GM12865 (cell line): ENCODE measurements at regions not wholly inside any gene's neighbourhood (a gene's known extent, or its start where the extent isn't known, plus 50 kb on each side); places are given as distances from the start of the nearest gene placed in this dataset.

Experiments
- DNase-seq: peaks from one replicate; pipeline ENCODE4 v3.0.0; 2010; ENCODE audit warnings: low read depth
- H3K4me3 ChIP-seq: 2 replicates; pipeline ENCODE4 v1.5.1; 2011; ENCODE audit warnings: mild to moderate bottlenecking, low read depth, low read length, control low read depth
- TF ChIP-seq, protein P1 (sequence below): IDR thresholded peaks from 2 replicates; pipeline ENCODE4 v1.5.1; 2011; ENCODE audit warnings: low read length, control low read depth, low read depth, inconsistent platforms; ENCODE audit not compliant: insufficient read depth; ENCODE audit errors: missing control alignments

DNA sequence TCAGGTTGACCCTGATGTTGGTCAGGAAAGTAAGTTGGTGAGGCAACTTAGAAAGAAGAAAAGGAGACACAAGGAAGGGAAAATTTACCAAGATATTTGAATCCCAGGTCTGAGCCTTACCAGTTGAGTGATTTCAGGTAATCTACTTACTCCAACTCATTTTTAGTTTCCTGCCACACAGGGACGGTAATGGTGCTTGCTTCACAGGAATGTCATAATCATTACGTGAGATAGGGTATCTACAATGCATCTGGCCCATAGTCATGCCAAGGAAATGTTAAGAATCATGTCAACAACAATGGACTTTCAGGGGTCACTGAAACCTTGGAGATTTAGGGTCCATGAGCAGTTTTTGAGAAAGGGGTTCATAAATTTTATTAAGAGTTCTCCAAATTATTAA is 195.4 kb upstream of the HHIP start:
- TF ChIP-seq, protein P1, sequence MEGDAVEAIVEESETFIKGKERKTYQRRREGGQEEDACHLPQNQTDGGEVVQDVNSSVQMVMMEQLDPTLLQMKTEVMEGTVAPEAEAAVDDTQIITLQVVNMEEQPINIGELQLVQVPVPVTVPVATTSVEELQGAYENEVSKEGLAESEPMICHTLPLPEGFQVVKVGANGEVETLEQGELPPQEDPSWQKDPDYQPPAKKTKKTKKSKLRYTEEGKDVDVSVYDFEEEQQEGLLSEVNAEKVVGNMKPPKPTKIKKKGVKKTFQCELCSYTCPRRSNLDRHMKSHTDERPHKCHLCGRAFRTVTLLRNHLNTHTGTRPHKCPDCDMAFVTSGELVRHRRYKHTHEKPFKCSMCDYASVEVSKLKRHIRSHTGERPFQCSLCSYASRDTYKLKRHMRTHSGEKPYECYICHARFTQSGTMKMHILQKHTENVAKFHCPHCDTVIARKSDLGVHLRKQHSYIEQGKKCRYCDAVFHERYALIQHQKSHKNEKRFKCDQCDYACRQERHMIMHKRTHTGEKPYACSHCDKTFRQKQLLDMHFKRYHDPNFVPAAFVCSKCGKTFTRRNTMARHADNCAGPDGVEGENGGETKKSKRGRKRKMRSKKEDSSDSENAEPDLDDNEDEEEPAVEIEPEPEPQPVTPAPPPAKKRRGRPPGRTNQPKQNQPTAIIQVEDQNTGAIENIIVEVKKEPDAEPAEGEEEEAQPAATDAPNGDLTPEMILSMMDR = no peak
- DNase-seq = no peak
- H3K4me3 ChIP-seq = no peak overlapping the region

DNA sequence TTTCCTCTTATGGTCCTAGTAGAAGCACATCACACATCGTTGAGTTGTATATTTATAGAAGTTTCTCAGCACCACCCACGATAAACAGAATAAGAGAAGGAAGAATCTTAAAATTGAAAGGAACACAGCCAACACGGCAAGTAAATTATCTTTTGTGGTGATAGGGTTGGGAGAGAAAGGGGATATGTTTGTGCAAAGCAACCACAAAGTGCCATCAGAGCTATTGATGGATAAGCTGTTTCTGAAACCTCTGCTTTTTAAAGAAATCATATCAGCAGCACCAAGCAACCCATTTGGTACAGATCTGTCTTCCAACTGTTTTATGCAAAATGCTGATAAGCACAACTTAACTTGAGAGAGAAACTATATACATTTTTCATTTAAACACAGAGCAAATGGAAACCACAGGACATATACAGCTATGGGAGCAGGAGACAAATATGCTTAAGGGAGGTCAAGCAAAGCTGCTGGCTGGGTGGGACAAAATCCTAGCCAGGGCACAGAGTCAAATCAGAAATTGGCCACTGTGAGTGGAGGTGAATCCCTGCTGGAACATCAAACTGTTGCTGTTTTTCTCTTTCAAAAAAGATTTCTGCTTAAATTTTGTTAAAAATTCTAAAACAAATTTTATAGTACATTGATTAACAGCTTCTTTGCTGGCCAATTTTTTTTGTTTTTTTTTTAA is 194.0 kb upstream of the HHIP start:
- DNase-seq = no peak
- TF ChIP-seq, protein P1 = no peak
- H3K4me3 ChIP-seq = no peak overlapping the region

DNA sequence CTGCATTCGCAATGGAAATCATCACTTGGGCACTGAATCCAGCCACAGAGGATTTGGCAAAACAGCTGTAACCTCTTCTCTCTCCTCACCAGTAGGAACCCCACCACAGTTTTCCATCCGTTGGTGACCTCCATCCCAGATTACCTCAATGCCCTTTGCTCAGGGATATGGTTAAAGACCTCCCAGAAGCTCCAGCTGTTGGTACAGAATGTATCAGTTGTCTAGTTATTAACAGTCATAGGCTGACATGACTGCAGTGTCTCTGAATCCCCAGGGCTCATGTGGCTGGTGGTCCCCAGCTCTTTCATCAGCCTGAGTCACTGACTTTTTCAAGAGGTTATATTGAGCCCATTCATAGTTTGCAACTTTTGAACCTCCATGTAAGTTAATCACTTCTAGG is 189.8 kb upstream of the HHIP start:
- DNase-seq = no peak
- TF ChIP-seq, protein P1 = no peak
- H3K4me3 ChIP-seq = no peak overlapping the region

DNA sequence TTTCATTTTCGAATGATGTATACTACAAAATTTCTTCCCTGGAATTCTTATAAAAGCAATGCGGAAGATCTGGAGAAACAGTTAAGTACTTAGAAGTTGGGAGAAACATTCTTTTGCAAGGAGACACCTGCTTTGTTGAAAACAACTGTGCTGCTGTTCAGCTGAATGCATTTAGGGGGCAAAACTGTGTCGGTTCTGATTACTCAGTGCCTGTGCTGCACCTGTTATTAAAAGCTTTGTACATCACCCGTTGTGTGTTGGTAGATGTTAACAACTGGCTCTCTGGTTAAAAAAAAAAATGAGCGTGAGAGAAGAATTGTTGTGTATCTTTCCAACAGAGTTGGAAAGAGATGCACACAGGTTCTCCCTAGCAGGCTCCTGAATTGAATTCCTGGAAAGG is 184.1 kb upstream of the HHIP start:
- H3K4me3 ChIP-seq = no peak overlapping the region
- TF ChIP-seq, protein P1 = no peak
- no peak for DNase-seq

DNA sequence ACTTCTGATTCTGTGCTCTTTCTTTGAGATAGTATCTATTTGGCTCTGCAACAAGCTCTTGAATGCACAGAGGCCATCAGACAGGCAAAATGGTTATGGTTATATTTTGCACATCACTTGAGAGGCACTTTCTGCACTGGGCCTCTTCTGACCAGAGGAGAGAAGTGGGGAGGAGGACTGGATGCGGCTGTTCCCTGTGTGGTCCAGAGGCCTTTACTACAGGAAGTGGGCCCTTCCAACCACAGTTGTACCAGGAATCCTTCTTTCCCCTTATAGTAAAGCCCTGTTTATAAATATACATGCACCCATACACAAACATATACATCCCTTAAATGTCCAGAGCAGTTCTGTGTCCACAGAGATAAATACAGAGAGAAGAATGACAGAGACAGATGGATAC is 182.7 kb upstream of the HHIP start:
- no peak for DNase-seq
- TF ChIP-seq, protein P1 = no peak
- H3K4me3 ChIP-seq = no peak overlapping the region

DNA sequence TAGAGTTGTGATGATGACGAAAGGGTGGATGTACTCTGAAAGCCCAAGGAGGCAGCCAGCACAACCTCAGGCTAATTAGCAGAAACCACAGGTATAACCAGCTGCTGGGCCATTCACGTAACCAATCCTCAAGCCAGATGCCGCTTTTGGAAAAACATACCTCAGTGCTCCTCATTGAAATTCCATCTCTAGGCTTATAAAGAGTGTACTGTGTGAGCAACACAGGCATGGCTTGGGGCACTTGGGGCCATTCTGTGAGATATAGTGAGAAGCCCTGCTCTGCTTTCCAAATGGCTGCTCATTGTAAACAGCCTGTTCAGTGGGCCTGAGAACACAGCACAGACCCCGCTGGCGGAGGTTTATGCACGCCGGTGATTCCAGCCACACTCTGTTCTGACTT is 182.1 kb upstream of the HHIP start:
- no peak overlapping the region for H3K4me3 ChIP-seq
- no peak for DNase-seq
- TF ChIP-seq, protein P1 = no peak

DNA sequence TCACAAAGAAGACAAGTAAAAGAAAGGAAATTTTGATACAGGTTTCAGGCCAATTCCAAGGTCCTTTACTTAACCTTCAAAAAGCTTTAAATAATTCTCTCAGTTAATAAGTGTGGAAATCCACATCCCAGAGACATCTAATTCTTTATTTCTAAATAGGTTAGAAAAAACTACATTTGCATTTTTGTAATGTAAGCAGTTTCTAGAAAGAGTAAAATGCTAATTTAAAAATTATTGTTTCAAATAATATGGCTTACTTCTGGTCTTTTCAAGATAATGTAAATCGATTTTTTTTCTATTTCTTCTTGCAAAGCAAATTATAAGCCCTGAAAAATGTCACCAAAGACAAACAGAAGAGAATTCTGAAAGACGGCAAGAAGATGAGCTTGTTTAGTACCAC is 180.4 kb upstream of the HHIP start:
- no peak overlapping the region for H3K4me3 ChIP-seq
- DNase-seq = no peak
- TF ChIP-seq, protein P1 = no peak
